ENCODE measurements at regions not wholly inside any gene's neighbourhood (a gene's known extent, or its start where the extent isn't known, plus 50 kb on each side); places are given as distances from the start of the nearest gene placed in this dataset.

DNA sequence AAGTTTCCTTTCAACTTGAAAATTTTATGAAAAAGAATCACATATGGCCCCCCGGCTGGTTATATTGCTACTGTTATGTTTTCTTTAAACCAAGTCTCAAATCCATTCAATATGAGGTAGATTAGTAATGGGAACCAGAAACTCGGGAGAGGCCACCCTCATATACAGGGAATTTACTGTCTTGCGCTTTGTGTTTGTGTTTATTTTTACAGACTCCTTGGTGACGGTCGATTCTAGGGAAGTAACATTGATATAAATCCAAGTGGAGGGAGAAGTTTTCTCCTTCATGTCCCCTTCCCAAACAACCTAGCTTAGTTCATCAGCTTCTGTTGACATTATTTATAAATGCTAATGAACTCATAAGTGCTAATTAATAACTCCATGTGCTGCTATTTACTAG lies 163.5 kb upstream of the LMO4 start:
- intact Hi-C loops (cut with DNase I), result no loop called here
- no peak overlapping the region for H3K4me3 ChIP-seq (ENCODE audit: low read length in 2 of 2)
- H3K36me3 ChIP-seq (ENCODE audit: control insufficient read depth in 1 of 2, insufficient read depth in 2 of 2, low read length in 1 of 2), result no peaks in the 10 kb centered on the region
- 54 to 65% methylated on average over 5 of the region's 5 CpGs for WGBS, 2 donors
- H3K27ac ChIP-seq (ENCODE audit: low read depth in 1 of 2, low read length in 2 of 2), result no peak overlapping the region
- no peaks in the 10 kb centered on the region for H3K27me3 ChIP-seq (ENCODE audit: control insufficient read depth in 1 of 2, insufficient read depth in 2 of 2, low read length in 1 of 2)
- no peaks in the 10 kb centered on the region for H3K9me3 ChIP-seq (ENCODE audit: control insufficient read depth, low read length)
- H3K4me1 ChIP-seq (ENCODE audit: control insufficient read depth in 1 of 2, insufficient read depth in 2 of 2, low read length in 2 of 2), result no peaks in the 10 kb centered on the region
- ATAC-seq (ENCODE audit: low FRiP score) (no peak), DNase-seq (no peak)

DNA sequence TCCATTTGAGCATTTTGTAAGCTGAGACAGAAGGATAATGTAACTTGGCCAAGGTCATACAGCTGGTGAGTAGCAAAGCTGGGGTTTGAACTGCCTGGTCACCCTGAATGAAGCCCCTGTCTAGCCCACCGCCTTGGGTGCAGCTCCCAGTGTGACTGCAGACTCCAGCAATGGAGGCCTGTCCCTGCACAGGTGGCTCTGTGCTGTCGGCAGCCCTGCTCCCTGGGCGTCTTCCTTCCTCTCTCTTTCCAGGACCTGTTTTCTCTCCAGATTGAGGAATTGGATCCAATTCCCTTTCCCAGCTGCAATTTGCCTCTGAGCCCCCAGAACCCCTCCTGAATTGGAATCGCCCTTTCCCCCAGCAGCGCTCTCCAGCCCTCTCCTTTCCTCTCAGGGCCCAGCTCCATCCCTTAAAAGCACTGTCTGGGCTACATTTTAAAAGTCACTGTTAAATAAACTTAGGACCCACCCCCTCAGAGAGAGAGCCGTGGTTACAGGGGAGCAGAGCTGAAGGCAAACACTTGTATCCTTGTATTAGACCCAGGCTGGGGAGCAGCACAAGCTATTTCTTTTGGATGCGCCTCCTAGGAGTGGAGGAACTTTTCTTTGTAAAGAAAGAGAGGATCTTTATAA lies 161.4 kb upstream of the LMO4 start:
- H3K27me3 ChIP-seq (ENCODE audit: control insufficient read depth in 1 of 2, insufficient read depth in 2 of 2, low read length in 1 of 2), result no peaks in the 10 kb centered on the region
- WGBS, 2 donors, result 78 to 82% methylated on average over 7 of the region's 7 CpGs
- DNase-seq (no peak), ATAC-seq (ENCODE audit: low FRiP score) (no peak)
- H3K27ac ChIP-seq (ENCODE audit: low read depth in 1 of 2, low read length in 2 of 2), result no peak overlapping the region
- H3K9me3 ChIP-seq (ENCODE audit: control insufficient read depth, low read length), result no peaks in the 10 kb centered on the region
- H3K36me3 ChIP-seq (ENCODE audit: control insufficient read depth in 1 of 2, insufficient read depth in 2 of 2, low read length in 1 of 2), result no peaks in the 10 kb centered on the region
- intact Hi-C loops (cut with DNase I), result no loop called here
- H3K4me3 ChIP-seq (ENCODE audit: low read length in 2 of 2), result no peak overlapping the region
- no peaks in the 10 kb centered on the region for H3K4me1 ChIP-seq (ENCODE audit: control insufficient read depth in 1 of 2, insufficient read depth in 2 of 2, low read length in 2 of 2)

DNA sequence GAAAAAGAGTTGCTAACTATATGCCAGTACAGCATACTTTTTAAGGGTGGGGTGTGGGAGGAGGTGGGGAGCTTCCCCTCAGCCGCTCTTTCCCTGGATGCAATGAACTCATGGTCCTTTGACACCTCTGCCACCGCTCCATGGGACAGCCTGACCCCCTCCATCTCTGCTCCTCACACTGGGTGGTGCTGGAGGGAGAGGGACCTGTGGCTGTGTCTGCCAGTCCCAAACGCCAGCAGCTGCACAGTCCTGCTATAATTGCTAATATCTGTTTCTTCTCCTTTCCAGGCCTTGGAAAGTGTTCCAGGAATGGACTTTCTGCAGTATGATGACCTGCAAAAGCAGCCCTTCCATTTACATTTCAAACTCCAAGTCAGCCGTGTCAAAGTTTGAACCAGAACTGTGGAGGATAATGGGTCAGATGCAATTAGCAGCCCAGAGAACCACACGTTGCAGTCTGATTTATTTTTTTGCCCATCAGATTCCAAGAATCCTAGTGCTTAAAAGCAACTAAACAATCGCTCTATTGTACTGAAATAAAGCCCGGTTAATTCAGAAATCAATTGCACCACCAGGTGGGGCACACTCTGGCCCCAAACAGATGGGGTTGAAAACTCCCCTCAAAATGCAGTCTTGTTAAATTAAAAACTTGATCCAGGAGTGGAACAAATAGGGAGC lies 160.7 kb upstream of the LMO4 start:
- ATAC-seq (ENCODE audit: low FRiP score), result no peak
- H3K27ac ChIP-seq (ENCODE audit: low read depth in 1 of 2, low read length in 2 of 2), result no peak overlapping the region

DNA sequence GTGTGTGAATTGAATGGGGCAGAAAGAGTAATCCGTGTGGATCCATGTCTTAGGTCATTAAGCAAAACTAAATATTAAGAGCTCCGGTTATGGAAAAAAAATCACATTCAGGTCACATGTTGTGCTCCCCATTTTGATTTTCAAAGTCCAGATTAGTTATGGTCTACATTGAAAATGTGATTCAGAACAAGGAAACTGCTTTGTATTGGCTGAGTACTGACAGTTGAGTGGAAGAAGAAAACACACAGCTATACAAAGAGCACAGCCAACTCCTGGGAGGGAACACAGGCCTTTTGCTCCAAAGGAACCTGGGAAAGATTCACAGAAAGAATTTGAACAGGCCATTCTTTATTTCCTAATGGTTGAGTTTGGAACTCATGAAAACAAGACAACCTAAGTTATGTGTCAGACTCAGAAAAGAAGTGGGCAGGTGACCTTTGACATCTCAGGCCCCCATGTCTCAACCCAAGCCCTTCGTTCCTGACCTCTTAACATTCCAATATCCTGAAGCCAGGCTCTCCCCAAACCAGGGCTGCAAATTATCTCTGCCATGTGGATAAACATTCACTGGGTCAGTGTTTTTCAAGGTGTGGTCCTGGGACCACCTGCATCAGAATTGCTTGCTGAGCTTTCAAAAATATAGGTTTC lies 159.3 kb upstream of the LMO4 start:
- intact Hi-C loops (cut with DNase I), result no loop called here
- H3K27ac ChIP-seq (ENCODE audit: low read depth in 1 of 2, low read length in 2 of 2), result no peak overlapping the region
- no peaks in the 10 kb centered on the region for H3K27me3 ChIP-seq (ENCODE audit: control insufficient read depth in 1 of 2, insufficient read depth in 2 of 2, low read length in 1 of 2)
- 91 to 92% methylated on average over 3 of the region's 3 CpGs for WGBS, 2 donors
- H3K4me1 ChIP-seq (ENCODE audit: control insufficient read depth in 1 of 2, insufficient read depth in 2 of 2, low read length in 2 of 2), result no peaks in the 10 kb centered on the region
- H3K4me3 ChIP-seq (ENCODE audit: low read length in 2 of 2), result no peak overlapping the region
- H3K9me3 ChIP-seq (ENCODE audit: control insufficient read depth, low read length), result no peaks in the 10 kb centered on the region
- DNase-seq (no peak), ATAC-seq (ENCODE audit: low FRiP score) (no peak)
- H3K36me3 ChIP-seq (ENCODE audit: control insufficient read depth in 1 of 2, insufficient read depth in 2 of 2, low read length in 1 of 2), result no peaks in the 10 kb centered on the region

More for the DNA sequence above, 160.7 kb upstream of the LMO4 start:
- Histone ChIP-seq H3K4me3 (ENCODE audit: low read length in 2 of 2) (no peak overlapping the region), H3K36me3 (ENCODE audit: control insufficient read depth in 1 of 2, insufficient read depth in 2 of 2, low read length in 1 of 2) (no peaks in the 10 kb centered on the region), H3K4me1 (ENCODE audit: control insufficient read depth in 1 of 2, insufficient read depth in 2 of 2, low read length in 2 of 2) (no peaks in the 10 kb centered on the region), H3K9me3 (ENCODE audit: control insufficient read depth, low read length) (no peaks in the 10 kb centered on the region), H3K27me3 (ENCODE audit: control insufficient read depth in 1 of 2, insufficient read depth in 2 of 2, low read length in 1 of 2) (no peaks in the 10 kb centered on the region)
- 71 to 75% methylated on average over 7 of the region's 7 CpGs for WGBS, 2 donors
- intact Hi-C loops (cut with DNase I), result no loop called here
- no peak for DNase-seq

DNA sequence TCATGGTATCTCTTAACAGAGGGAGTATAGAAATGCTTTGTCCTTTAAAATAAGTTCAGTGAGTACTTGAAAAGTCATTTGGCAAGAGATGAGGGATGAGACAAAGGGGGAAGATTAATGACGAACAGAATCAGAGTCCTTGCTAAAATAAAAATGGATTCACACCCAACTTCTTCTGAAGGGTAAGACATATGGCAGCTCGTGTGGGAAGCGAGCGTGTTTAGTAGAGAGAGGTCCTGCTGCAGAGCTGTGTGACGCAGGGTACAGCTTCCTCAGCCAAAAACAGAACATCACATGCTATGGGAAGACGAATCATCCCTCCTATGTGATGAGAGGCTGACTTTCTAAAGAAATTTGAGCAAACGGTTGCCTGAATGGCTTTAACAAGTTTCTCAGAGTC lies 158.5 kb upstream of the LMO4 start:
- WGBS, 2 donors, result 82 to 84% methylated on average over 7 of the region's 7 CpGs
- H3K9me3 ChIP-seq (ENCODE audit: control insufficient read depth, low read length), result no peaks in the 10 kb centered on the region
- DNase-seq (no peak), ATAC-seq (ENCODE audit: low FRiP score) (no peak)
- no peaks in the 10 kb centered on the region for H3K27me3 ChIP-seq (ENCODE audit: control insufficient read depth in 1 of 2, insufficient read depth in 2 of 2, low read length in 1 of 2)
- H3K4me1 ChIP-seq (ENCODE audit: control insufficient read depth in 1 of 2, insufficient read depth in 2 of 2, low read length in 2 of 2), result no peaks in the 10 kb centered on the region
- intact Hi-C loops (cut with DNase I), result no loop called here
- no peak overlapping the region for H3K27ac ChIP-seq (ENCODE audit: low read depth in 1 of 2, low read length in 2 of 2)
- no peak overlapping the region for H3K4me3 ChIP-seq (ENCODE audit: low read length in 2 of 2)
- H3K36me3 ChIP-seq (ENCODE audit: control insufficient read depth in 1 of 2, insufficient read depth in 2 of 2, low read length in 1 of 2), result no peaks in the 10 kb centered on the region

DNA sequence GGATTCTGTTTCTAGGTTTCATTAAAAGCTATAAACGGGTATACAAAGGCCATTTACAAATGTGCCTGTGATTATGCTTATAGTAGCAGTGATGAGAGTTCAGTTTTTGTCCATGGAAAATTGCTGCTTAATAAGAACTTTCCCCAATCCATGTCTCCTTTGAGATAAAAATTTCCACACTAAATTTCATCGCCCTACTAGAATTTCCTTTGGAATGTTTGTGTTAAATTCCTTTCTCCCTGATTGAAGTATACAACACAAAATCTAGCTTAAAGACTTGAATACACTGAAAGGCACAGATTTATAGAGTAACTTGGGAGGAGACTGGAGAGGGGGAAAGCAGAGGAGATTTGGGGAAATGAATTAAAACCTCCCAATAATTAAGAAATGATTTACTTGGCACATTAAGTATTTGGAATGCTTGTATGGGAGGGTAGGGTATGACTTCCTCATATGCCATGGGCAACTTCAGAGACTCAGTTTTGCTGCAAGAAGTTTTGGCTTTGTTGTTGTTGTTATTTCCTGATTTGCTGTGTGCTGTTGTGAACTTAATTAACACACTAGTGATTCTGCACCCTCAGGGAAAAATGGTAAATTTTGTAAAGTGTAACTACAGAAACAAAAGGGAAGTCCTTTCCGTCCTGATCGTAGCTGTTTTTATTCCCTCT lies 157.6 kb upstream of the LMO4 start:
- H3K4me1 ChIP-seq (ENCODE audit: control insufficient read depth in 1 of 2, insufficient read depth in 2 of 2, low read length in 2 of 2), result no peaks in the 10 kb centered on the region
- H3K9me3 ChIP-seq (ENCODE audit: control insufficient read depth, low read length), result no peaks in the 10 kb centered on the region
- intact Hi-C loops (cut with DNase I), result no loop called here
- no peak overlapping the region for H3K4me3 ChIP-seq (ENCODE audit: low read length in 2 of 2)
- no peak overlapping the region for H3K27ac ChIP-seq (ENCODE audit: low read depth in 1 of 2, low read length in 2 of 2)
- 52% methylated on average over 4 of the region's 4 CpGs for WGBS, 2 donors
- DNase-seq, result no peak
- H3K36me3 ChIP-seq (ENCODE audit: control insufficient read depth in 1 of 2, insufficient read depth in 2 of 2, low read length in 1 of 2), result no peaks in the 10 kb centered on the region
- no peak for ATAC-seq (ENCODE audit: low FRiP score)
- H3K27me3 ChIP-seq (ENCODE audit: control insufficient read depth in 1 of 2, insufficient read depth in 2 of 2, low read length in 1 of 2), result no peaks in the 10 kb centered on the region

DNA sequence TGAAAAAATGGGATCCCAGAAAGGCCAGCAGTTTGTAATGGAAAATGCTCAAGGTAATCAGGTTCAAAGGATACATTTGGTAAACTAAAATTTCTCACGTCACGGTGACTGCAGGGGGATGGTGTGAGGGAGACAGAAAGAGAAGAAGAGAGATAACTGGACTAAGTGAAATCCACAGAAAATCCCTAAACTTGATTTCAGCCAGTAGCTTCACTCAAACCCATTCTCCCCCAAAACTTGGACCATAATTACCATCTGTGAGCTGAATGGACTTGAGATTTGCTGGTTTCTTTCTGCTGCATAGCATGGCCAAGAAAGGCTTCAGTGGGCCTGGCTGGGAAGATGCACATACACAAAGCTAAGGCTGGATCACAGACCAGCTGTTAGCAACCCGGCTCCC lies 155.4 kb upstream of the LMO4 start:
- no peak overlapping the region for H3K4me3 ChIP-seq (ENCODE audit: low read length in 2 of 2)
- no peaks in the 10 kb centered on the region for H3K4me1 ChIP-seq (ENCODE audit: control insufficient read depth in 1 of 2, insufficient read depth in 2 of 2, low read length in 2 of 2)
- WGBS, 2 donors, result 93 to 96% methylated on average over 3 of the region's 3 CpGs
- no peaks in the 10 kb centered on the region for H3K36me3 ChIP-seq (ENCODE audit: control insufficient read depth in 1 of 2, insufficient read depth in 2 of 2, low read length in 1 of 2)
- no peaks in the 10 kb centered on the region for H3K27me3 ChIP-seq (ENCODE audit: control insufficient read depth in 1 of 2, insufficient read depth in 2 of 2, low read length in 1 of 2)
- H3K9me3 ChIP-seq (ENCODE audit: control insufficient read depth, low read length), result no peaks in the 10 kb centered on the region
- H3K27ac ChIP-seq (ENCODE audit: low read depth in 1 of 2, low read length in 2 of 2), result no peak overlapping the region
- intact Hi-C loops (cut with DNase I), result no loop called here
- DNase-seq (no peak), ATAC-seq (ENCODE audit: low FRiP score) (no peak)

DNA sequence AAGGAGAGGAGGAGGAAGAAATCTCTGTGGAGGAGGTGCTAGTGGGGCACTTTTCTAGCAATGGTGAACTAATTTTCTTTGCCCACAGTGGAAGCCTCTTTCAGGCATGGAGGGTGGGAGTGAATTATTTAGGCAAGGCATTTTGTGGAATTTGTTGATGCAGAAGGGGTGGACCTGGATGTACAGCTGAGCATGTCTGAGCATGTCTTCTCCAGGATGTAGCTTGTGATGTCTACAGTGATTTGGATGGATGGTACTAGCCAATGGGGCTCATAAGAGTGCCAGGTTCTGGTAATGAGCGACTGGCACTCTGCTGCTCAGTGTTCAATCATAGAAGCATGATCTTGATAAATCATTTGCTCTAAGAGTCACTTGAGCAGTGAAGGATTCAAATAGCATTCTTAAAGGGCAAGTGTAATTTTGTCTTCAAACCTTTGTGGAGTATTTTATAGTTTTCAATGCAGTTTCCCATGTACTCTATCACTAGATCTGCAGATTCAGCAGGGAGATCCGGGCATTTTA lies 153.9 kb upstream of the LMO4 start:
- Histone ChIP-seq H3K4me1 (ENCODE audit: control insufficient read depth in 1 of 2, insufficient read depth in 2 of 2, low read length in 2 of 2) (no peaks in the 10 kb centered on the region), H3K4me3 (ENCODE audit: low read length in 2 of 2) (no peak overlapping the region), H3K27ac (ENCODE audit: low read depth in 1 of 2, low read length in 2 of 2) (no peak overlapping the region), H3K27me3 (ENCODE audit: control insufficient read depth in 1 of 2, insufficient read depth in 2 of 2, low read length in 1 of 2) (peaks cover 0 to 1% of the 10 kb centered on the region in 2 donors), H3K9me3 (ENCODE audit: control insufficient read depth, low read length) (no peaks in the 10 kb centered on the region), H3K36me3 (ENCODE audit: control insufficient read depth in 1 of 2, insufficient read depth in 2 of 2, low read length in 1 of 2) (no peaks in the 10 kb centered on the region)
- intact Hi-C loops (cut with DNase I), result no loop called here
- no peak for ATAC-seq (ENCODE audit: low FRiP score)
- WGBS, 2 donors, result 23 to 42% methylated on average over 2 of the region's 2 CpGs
- DNase-seq, result no peak

Measured in aorta (tissue), 5 donors.